ENCODE measurements at regions not wholly inside any gene's neighbourhood (a gene's known extent, or its start where the extent isn't known, plus 50 kb on each side); places are given as distances from the start of the nearest gene placed in this dataset.

GRCh38 chr2:216799873-216800431 lies 59.9 kb downstream of the TNP1 start:
- no peak for TF ChIP-seq CTCF (IDR thresholded peaks at IDR 0.05; ENCODE audit: borderline replicate concordance, insufficient read depth, low read depth, low read length)

DNA sequence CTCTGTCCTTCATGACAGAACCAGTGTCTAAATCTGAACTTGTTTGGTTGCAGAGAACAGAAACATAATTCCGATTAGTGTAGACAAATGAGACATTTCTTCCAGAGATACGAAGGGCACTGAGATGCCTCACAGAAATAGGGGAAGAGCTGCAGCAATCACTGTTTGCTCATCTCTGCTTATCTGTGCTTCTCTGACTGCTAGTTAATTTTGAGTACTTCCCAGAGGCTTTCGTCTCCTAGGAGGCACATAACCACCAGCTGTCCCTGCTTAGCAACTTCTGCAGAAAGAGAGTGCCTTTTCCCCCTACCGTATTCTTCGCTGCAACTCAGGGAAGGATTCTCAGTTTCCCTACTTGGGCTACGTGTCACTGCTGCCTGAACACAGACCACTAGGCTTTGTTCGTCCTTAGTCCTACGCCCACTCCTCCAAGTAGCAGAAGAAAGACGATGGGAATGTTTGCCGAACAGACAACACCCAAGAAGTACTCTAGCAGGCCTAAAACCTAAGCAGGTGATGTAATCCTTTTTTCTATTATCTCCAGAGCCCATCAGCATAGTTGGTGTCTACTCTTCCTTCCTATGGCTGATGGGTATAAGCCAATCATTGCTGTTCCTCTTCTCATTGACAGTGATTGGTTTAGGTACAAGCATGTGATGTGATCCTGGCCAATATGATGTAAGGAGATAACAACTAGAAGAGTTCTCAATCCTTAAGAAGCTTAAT lies 63.6 kb downstream of the TNP1 start:
- TF ChIP-seq CTCF (IDR thresholded peaks at IDR 0.05; ENCODE audit: borderline replicate concordance, insufficient read depth, low read depth, low read length), result no peak
- no peak overlapping the region for H3K4me3 ChIP-seq (ENCODE audit: low read depth, low read length)

More at GRCh38 chr2:216799873-216800431, 59.9 kb downstream of the TNP1 start:
- no peak overlapping the region for H3K4me3 ChIP-seq (ENCODE audit: low read depth, low read length)

DNA sequence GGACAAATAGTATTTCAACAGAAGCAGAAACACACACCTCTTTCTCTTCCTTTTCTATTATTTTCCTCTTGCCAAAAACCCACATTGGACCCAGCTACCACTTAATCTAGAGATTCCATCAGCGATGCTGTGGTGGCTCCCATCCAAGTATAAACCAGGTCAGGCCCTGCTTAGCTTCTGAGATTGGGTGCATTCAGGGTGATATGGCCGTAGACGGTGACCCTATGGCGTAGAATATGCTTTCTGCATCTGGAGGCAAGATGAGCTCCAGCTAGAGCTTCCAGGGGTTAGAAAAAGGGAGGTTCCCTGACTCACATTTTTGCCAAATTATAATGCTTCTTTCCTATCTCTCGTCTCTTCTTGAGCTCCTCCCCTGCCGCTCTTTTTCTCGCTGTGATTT lies 66.5 kb downstream of the TNP1 start:
- TF ChIP-seq CTCF (IDR thresholded peaks at IDR 0.05; ENCODE audit: borderline replicate concordance, insufficient read depth, low read depth, low read length), result no peak
- no peak overlapping the region for H3K4me3 ChIP-seq (ENCODE audit: low read depth, low read length)

DNA sequence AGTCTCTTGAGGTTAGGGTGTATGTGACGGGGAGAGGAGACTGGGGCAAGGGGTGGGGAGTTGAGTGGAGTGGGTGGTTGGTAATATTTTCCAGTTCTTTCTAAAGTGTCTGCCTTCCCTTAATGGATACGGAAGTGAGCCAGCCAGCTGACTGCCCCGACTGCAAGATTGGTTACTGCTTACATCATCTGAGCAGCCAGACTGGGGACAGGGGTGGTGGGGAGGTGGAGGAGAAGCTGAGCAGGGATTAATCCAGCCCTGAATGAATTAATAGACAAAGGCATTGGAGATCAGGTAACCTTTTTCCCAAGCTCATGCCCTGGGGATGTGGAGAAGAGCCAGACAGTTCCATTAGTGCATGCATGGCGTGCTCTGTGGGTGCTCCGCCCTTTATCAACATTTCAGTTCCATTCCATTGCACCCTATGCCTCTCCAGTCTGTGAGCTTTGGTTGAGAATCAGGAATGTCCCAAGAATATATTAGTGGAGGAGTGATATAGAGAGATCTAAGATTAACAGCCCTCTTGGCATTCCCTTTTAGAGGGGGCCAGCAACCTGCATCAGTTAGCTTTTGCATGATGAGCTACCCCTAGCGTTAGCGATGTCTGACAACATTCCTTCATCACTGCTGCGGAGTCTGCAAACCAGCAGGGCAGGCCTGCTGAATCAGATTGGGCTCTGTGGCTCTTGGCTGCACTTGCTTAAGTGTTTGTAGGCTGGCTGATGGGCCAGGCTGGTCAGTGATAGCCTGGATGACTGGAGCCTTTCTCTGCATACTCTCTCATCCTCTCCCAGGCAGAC lies 67.4 kb downstream of the TNP1 start:
- no peak for TF ChIP-seq CTCF (IDR thresholded peaks at IDR 0.05; ENCODE audit: borderline replicate concordance, insufficient read depth, low read depth, low read length)
- no peak overlapping the region for H3K4me3 ChIP-seq (ENCODE audit: low read depth, low read length)

GRCh38 chr2:216791303-216791702 lies 68.6 kb downstream of the TNP1 start:
- TF ChIP-seq CTCF (IDR thresholded peaks at IDR 0.05; ENCODE audit: borderline replicate concordance, insufficient read depth, low read depth, low read length), result no peak
- no peak overlapping the region for H3K4me3 ChIP-seq (ENCODE audit: low read depth, low read length)

DNA sequence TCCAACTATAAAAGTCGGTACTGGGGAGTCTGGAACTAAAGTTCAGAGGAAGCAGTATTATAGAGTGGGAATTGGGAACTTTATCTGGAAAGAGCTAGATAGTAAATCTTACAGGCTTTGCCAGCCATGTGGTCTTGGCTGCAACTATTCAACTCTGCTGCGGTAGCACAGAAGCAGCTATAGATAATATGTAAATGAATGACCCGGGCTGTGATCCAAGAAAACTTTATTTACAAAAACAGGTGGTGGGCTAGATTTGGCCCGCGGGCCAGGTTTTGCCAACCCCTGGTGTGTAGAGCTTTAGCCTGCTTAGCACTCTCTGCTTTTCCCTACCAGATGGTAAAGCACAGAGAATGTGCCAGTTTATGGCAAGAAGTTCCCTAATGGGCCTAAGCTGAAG lies 70.8 kb downstream of the TNP1 start:
- TF ChIP-seq CTCF (IDR thresholded peaks at IDR 0.05; ENCODE audit: borderline replicate concordance, insufficient read depth, low read depth, low read length), result no peak
- no peak overlapping the region for H3K4me3 ChIP-seq (ENCODE audit: low read depth, low read length)
